ENCODE measurements at regions not wholly inside any gene's neighbourhood (a gene's known extent, or its start where the extent isn't known, plus 50 kb on each side); places are given as distances from the start of the nearest gene placed in this dataset.

DNA sequence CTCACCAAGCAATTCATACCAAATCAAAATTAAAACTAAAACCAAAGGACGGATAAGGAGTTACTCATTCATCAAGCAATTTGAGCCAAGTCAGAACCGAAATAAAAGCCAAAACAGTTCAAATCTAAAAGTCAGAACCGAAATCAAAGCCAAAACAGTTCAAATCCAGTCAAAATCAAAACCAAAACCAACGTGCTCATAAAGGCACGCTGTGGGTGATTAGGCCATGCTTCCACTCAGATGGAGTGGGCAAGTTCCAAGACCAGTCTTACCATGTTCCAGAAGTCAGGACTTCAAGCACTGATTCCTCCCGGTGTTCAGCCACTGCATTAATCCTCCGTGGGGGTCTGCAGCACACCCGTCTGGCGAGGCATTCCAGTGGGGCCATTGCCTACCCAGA, 409.3 kb downstream of the TGFB2 start:
- DNase-seq (ENCODE audit: low read depth, low spot score), result no peak

- no peak for DNase-seq (ENCODE audit: low read depth, low spot score)
Measured at GRCh38 chr1:218755128-218755527, 410.0 kb downstream of the TGFB2 start.

GRCh38 chr1:218759795-218760194, 413.9 kb upstream of the LYPLAL1 start:
- no peak for DNase-seq (ENCODE audit: low read depth, low spot score)

GRCh38 chr1:218760601-218761570, 412.8 kb upstream of the LYPLAL1 start:
- DNase-seq (ENCODE audit: low read depth, low spot score), result no peak

- DNase-seq (ENCODE audit: low read depth, low spot score), result no peak
Measured at GRCh38 chr1:218763538-218763937, 410.1 kb upstream of the LYPLAL1 start.

GRCh38 chr1:218765753-218766152, 407.9 kb upstream of the LYPLAL1 start:
- DNase-seq (ENCODE audit: low read depth, low spot score), result no peak

DNA sequence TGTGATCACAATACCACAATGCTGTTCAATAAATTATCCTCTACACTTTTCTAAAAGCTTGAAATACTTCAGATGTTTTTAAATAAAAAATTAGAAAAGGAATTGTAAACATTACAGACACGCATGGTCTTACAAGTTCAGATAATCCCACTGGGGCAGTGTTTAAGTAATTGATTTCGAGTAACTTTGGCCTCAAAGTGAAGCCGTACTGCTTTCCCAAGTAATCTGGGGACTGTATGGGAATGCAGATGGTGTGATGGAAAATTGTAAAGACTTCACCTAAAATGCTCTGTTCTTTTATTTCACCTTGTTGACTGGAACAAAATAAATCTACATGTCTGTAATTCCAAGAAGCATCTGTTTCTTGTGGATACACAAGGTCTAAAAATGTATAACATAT, 401.7 kb upstream of the LYPLAL1 start:
- no peak for DNase-seq (ENCODE audit: low read depth, low spot score)

GRCh38 chr1:218772575-218772974, 401.1 kb upstream of the LYPLAL1 start:
- peak; percentile 8 for DNase-seq (ENCODE audit: low read depth, low spot score)

DNA sequence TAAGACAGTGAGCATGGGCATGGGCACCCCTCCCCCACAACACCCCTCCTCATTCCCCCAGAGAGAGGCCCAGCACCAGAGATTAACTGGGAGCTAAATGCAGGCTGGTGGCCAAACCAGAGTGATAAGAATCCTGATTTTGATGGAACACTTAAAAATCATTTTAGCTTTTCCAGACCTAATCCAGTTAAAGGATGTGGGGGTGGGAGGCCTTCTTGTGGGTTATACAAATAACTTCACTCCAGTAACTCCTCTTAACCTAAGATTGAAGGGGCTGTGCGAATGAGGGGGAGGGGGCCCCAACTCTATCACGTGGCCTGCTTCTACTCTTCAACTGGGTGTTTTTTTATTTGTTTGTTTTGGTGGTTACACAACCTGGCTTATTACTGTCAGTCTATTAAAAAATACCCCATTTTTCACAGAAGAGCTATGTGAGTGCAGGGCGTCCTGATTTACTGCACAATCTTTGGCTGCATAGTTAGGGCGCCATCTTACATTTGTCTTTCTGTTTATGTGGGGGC, 398.1 kb upstream of the LYPLAL1 start:
- DNase-seq (ENCODE audit: low read depth, low spot score), result peak; percentile 32

DNA sequence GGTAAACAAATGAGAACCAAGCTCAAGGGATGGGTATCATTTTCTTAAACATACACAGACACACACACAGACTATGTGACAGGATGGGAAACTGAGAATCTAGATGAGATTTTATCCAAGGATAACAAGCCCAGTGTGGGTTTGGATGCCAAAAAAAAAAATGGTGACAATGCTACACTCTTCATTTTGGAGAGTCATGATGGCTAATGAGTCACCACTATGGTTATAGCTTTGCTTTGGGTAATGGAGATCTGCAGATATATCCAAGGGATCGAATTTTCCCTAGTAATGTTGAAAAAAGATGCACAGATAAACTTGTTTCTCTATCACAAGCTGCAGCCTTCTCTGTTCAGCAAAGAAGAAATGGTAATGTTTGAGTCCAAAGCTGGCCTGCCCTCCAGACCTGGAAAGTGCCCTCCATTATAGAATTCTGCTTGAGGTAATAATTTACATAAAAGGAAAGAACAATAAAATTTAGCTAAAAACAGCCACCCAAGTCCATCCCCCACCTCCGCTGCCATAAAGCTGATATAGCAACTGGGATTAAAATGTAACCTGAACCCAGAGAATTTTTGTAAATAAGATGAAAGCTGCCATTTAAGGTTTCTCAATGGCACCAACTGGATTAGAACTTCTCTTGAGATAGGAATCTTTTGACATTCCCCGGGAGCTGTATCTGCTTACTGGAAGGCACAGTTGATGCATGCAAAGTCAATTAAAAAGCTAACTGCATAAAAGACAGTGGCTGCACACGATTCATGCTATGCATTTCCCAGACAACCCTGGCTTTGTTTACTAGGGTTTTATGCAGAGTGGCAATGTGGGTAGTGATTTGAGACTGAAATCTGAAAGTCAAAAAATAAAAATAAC, 395.2 kb upstream of the LYPLAL1 start:
- no peak for DNase-seq (ENCODE audit: low read depth, low spot score)

GRCh38 chr1:218779341-218780100, 394.2 kb upstream of the LYPLAL1 start:
- DNase-seq (ENCODE audit: low read depth, low spot score), result peak; percentile 60

DNA sequence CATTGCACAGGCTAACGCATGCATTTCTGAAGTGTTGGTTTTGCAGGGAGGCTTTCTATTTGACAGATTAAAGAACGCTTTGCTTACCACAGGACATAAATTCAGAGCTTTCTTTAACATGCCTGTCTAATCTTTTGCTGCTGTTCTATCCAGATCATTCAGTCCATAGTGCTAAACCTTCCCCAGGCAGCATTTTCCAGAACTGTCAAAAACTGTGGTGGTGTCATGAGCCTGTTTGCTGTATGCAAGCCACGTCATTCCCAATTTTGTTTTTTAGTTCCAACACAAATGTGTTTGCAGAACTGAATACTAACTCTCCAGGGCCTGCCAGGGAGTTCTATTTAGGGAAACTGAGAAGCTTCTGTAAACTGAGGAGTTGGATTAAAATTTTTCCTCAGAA, 390.5 kb upstream of the LYPLAL1 start:
- no peak for DNase-seq (ENCODE audit: low read depth, low spot score)

DNA sequence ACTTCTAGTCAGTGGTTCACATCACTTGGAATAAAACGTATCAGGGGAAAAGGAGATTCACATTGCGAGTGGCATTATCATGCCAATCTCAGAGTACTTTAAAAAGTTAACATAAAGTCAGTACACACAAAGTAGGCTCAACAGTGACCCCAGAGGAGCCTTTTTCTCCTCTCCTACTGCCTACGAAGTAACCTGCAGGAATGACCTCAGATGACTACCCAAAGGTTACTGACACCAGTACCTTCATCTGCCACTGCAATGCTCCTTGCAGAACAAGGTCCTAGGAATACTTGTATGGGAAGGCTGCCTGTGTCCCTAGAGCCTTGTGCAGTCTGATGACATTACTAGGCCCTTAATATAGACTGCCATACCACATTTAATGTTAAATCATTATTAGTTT, 389.8 kb upstream of the LYPLAL1 start:
- DNase-seq (ENCODE audit: low read depth, low spot score), result no peak

GRCh38 chr1:218785928-218786327, 387.8 kb upstream of the LYPLAL1 start:
- DNase-seq (ENCODE audit: low read depth, low spot score), result peak; percentile 81

DNA sequence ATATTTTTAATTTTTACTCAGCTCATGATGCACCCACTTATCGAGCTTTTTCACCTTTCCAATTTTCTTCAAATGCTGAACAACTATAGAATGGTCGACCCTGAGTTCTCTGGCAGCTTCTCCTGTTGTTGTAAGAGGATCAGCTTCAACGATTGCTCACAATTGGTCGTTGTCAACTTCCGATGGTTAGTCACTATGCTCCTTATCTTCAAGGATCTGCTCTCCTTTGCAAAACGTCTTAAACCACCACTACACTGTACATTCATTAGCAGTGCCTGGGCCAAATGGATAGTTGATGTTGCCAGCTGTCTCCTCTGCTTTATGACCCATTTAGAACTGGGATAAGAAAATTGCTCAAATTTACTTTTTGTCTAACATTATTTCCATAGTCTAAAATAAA, 385.9 kb upstream of the LYPLAL1 start:
- no peak for DNase-seq (ENCODE audit: low read depth, low spot score)

DNA sequence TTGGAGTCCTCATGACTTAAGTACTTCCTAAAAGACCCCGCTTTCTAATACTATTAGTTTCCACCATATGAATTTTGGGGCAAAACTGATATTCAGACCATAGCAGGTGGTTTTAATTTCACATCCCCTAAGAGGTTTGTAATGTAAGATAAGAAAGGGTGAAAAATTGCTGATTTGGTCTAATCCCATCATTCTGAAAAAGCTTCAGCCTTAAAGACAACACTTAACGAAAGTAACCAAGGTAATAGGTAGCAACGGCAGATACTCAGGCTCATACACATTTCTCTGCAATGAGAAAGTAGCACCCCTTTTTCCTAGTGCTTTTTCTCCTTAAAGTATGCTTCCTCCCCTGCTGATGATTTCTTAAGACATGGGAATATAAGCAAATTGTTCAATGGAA, 376.9 kb upstream of the LYPLAL1 start:
- DNase-seq (ENCODE audit: low read depth, low spot score), result no peak

- no peak for DNase-seq (ENCODE audit: low read depth, low spot score)
Measured at GRCh38 chr1:218802799-218803198, 370.9 kb upstream of the LYPLAL1 start.

DNA sequence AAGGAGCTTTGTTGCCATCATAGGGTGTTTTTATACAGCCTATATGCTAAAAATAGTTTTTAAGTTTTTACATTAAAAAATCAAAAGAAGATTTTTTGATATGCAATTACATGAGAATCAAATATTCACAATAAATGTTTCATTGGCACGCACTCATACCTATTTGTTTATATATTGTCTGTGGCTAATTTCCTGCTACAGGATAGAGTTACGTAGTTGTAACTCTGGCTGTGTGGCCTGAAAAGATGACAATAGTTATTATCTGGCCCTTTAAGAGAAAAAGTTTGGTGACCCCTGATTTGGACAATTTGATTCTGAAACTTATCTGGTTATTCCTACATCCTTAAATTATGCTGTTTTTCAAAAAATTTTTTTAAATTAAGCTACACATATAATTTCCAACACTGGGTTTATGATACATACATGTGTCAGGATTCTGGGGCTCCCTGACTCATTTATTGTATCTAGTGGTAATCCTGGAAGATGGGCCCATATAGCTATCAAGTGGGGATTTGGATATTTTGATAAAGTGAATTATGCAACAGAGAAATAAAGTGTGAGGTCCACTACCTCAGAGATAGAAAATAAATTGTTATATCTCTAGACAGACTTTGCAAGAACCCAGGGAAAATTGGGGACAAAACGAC, 370.2 kb upstream of the LYPLAL1 start:
- DNase-seq (ENCODE audit: low read depth, low spot score), result no peak

- DNase-seq (ENCODE audit: low read depth, low spot score), result no peak
Measured at GRCh38 chr1:218804014-218804785, 369.5 kb upstream of the LYPLAL1 start.

DNA sequence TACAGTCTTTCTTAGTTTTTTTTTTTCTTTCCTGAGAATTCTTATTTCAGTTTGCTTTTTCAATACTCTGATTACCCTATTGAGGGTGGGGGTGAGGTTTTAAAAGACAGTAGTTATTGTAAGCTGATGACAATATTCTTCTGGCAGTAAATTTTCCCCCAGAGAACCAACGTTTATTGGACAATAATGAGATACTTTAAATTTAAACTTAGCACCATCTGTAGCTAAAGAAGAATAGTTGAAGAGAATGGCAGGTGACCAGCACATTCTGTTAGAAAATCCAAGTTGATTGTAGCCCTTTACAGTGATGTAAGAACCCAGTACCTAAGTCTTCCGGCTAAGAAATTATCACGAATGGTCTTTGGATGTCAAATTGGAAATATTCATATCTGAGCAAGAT, 364.6 kb upstream of the LYPLAL1 start:
- DNase-seq (ENCODE audit: low read depth, low spot score), result no peak

Data from astrocyte of the hippocampus (primary cell).